Neural cell (in vitro differentiated cells): ENCODE measurements at regions not wholly inside any gene's neighbourhood (a gene's known extent, or its start where the extent isn't known, plus 50 kb on each side); places are given as distances from the start of the nearest gene placed in this dataset.

Experiments used
- H2AFZ ChIP-seq: fragments of 200-600, 300-800 bp; sonication (generic), shearing (Covaris generic); 2 replicates; pipeline ENCODE4 v1.6.0; 2014; ENCODE audit warnings: low read depth, mild to moderate bottlenecking, antibody characterized with exemption, low read length, moderate library complexity
- H3F3A ChIP-seq: fragments of 200-600 bp; shearing (Covaris generic); 2 replicates; pipeline ENCODE4 v1.6.1; 2016; ENCODE audit warnings: mild to moderate bottlenecking, moderate library complexity, mixed read lengths, antibody characterized with exemption, low read length; ENCODE audit not compliant: insufficient read depth, poor library complexity, severe bottlenecking
- H3K27ac ChIP-seq: fragments of 200-600, 300-800 bp; sonication (generic), shearing (Covaris generic); 2 replicates; pipeline ENCODE4 v1.5.1; 2014; ENCODE audit warnings: mild to moderate bottlenecking, low read length, moderate library complexity
- H3K27me3 ChIP-seq: fragments of 300-800, 200-600 bp; sonication (generic), shearing (Covaris generic); 2 replicates; pipeline ENCODE4 v1.6.0; 2014; ENCODE audit warnings: mild to moderate bottlenecking, low read depth, low read length, moderate library complexity; ENCODE audit not compliant: insufficient read depth
- H3K36me3 ChIP-seq: fragments of 300-800, 200-600 bp; sonication (generic), shearing (Covaris generic); 2 replicates; pipeline ENCODE4 v1.5.1; 2014; ENCODE audit warnings: mild to moderate bottlenecking, antibody characterized with exemption, low read length, moderate library complexity; ENCODE audit not compliant: insufficient read depth
- H3K4me2 ChIP-seq: fragments of 300-800, 200-600 bp; sonication (generic), shearing (Covaris generic); 2 replicates; pipeline ENCODE4 v1.6.0; 2014; ENCODE audit warnings: mild to moderate bottlenecking, low read length
- H3K4me3 ChIP-seq: fragments of 300-800, 200-600 bp; sonication (generic), shearing (Covaris generic); 2 replicates; pipeline ENCODE4 v1.5.1; 2014; ENCODE audit warnings: mild to moderate bottlenecking, low read length, moderate library complexity
- H3K79me2 ChIP-seq: fragments of 200-600 bp; shearing (Covaris generic); replicated peaks from 2 replicates; pipeline ENCODE4 v1.6.0; 2014; ENCODE audit warnings: mild to moderate bottlenecking, low read length, moderate library complexity; ENCODE audit not compliant: insufficient read depth
- H3K9ac ChIP-seq: fragments of 300-800, 200-600 bp; sonication (generic), shearing (Covaris generic); 2 replicates; pipeline ENCODE4 v1.6.1; 2016; ENCODE audit warnings: mild to moderate bottlenecking, low read length, mixed read lengths
- H3K9me2 ChIP-seq: fragments of 200-600 bp; shearing (Covaris generic); 2 replicates; pipeline ENCODE4 v1.6.1; 2016; ENCODE audit warnings: mild to moderate bottlenecking, low read length, mixed read lengths; ENCODE audit not compliant: insufficient read depth
- H3K9me3 ChIP-seq: fragments of 200-600, 300-800 bp; sonication (generic), shearing (Covaris generic); 2 replicates; pipeline ENCODE4 v1.6.1; 2016; ENCODE audit warnings: mild to moderate bottlenecking, mixed run types, low read length, moderate library complexity, mixed read lengths
- H4K20me1 ChIP-seq: fragments of 200-600 bp; shearing (Covaris generic); 2 replicates; pipeline ENCODE4 v1.6.1; 2016; ENCODE audit warnings: mild to moderate bottlenecking, mixed run types; ENCODE audit not compliant: insufficient read depth
- CTCF ChIP-seq: fragments of 450-650 bp; IDR thresholded peaks from 2 replicates; pipeline ENCODE4 v1.5.1; 2014; ENCODE audit warnings: antibody characterized with exemption, mild to moderate bottlenecking, moderate library complexity; ENCODE audit not compliant: poor library complexity, severe bottlenecking
- EP300 ChIP-seq: fragments of 450-650 bp; conservative IDR thresholded peaks from 2 replicates; pipeline ENCODE4 v1.6.1; 2014; ENCODE audit warnings: antibody characterized with exemption, mild to moderate bottlenecking, moderate library complexity; ENCODE audit not compliant: poor library complexity, severe bottlenecking
- EZH2 ChIP-seq: fragments of 200-600, 300-800 bp; shearing (Covaris generic), sonication (generic); IDR thresholded peaks from 2 replicates; pipeline ENCODE4 v1.6.1; 2014; ENCODE audit warnings: antibody characterized with exemption, low read length, borderline replicate concordance, mild to moderate bottlenecking; ENCODE audit not compliant: insufficient read depth, poor library complexity, severe bottlenecking
- MXI1 ChIP-seq: fragments of 450-650 bp; conservative IDR thresholded peaks from 2 replicates; pipeline ENCODE4 v1.6.1; 2014; ENCODE audit warnings: antibody characterized with exemption, mild to moderate bottlenecking; ENCODE audit not compliant: poor library complexity, severe bottlenecking
- POLR2AphosphoS5 ChIP-seq: IDR thresholded peaks from 2 replicates; pipeline ENCODE4 v1.6.1; 2012
- RAD21 ChIP-seq: fragments of 450-650 bp; conservative IDR thresholded peaks from 2 replicates; pipeline ENCODE4 v1.6.1; 2014; ENCODE audit warnings: antibody characterized with exemption, mild to moderate bottlenecking, moderate library complexity
- REST ChIP-seq: IDR thresholded peaks from 2 replicates; pipeline ENCODE4 v1.6.1; 2012; ENCODE audit warnings: borderline replicate concordance
- SMC3 ChIP-seq: fragments of 450-650 bp; conservative IDR thresholded peaks from 2 replicates; pipeline ENCODE4 v1.6.1; 2014; ENCODE audit warnings: antibody characterized with exemption, mild to moderate bottlenecking, moderate library complexity; ENCODE audit not compliant: poor library complexity
- TAF1 ChIP-seq: IDR thresholded peaks from 2 replicates; pipeline ENCODE4 v1.6.1; 2012; ENCODE audit warnings: low read depth

GRCh38 chrX:143429131-143429530 lies 88.1 kb downstream of the SPANXN3 start:
- TF ChIP-seq TAF1 (no peak), RAD21 (no peak), EP300 (no peak), REST (no peak), MXI1 (no peak), EZH2 (no peak), CTCF (no peak), POLR2AphosphoS5 (no peak), SMC3 (no peak)
- no peak overlapping the region for H3K27ac ChIP-seq
- H3K27me3 ChIP-seq = no peaks in the 10 kb centered on the region
- H3K4me2 ChIP-seq = no peak overlapping the region
- no peaks in the 10 kb centered on the region for H3F3A ChIP-seq
- no peaks in the 10 kb centered on the region for H4K20me1 ChIP-seq
- no peaks in the 10 kb centered on the region for H3K79me2 ChIP-seq
- H3K36me3 ChIP-seq = no peaks in the 10 kb centered on the region
- no peak overlapping the region for H2AFZ ChIP-seq
- H3K9me2 ChIP-seq = no peaks in the 10 kb centered on the region
- no peak overlapping the region for H3K9ac ChIP-seq
- H3K9me3 ChIP-seq = no peaks in the 10 kb centered on the region
- H3K4me3 ChIP-seq = no peak overlapping the region

GRCh38 chrX:143401160-143401559 lies 116.1 kb downstream of the SPANXN3 start:
- Histone ChIP-seq H3K79me2 (no peaks in the 10 kb centered on the region), H3K27ac (no peak overlapping the region), H3K36me3 (no peaks in the 10 kb centered on the region), H3K9me3 (no peaks in the 10 kb centered on the region), H3K4me3 (no peak overlapping the region), H3F3A (no peaks in the 10 kb centered on the region), H4K20me1 (no peaks in the 10 kb centered on the region), H3K9me2 (no peaks in the 10 kb centered on the region), H2AFZ (no peak overlapping the region), H3K9ac (no peak overlapping the region), H3K27me3 (no peaks in the 10 kb centered on the region), H3K4me2 (no peak overlapping the region)
- no peak for TF ChIP-seq CTCF
- no peak for TF ChIP-seq MXI1
- no peak for TF ChIP-seq SMC3
- TF ChIP-seq EP300 = no peak
- no peak for TF ChIP-seq POLR2AphosphoS5
- no peak for TF ChIP-seq REST
- no peak for TF ChIP-seq RAD21
- no peak for TF ChIP-seq TAF1
- no peak for TF ChIP-seq EZH2
